Esophagus (tissue), 2 donors: ENCODE measurements at regions not wholly inside any gene's neighbourhood (a gene's known extent, or its start where the extent isn't known, plus 50 kb on each side); places are given as distances from the start of the nearest gene placed in this dataset.
"Not testable (repeated sequence)": the region's sequence is repeated elsewhere in the genome, so short reads cannot be mapped to it uniquely, and the experiment has no call there.

Experiments
- H3K27ac ChIP-seq, 2 donors: one replicate each; pipeline ENCODE4 v1.5.1; 2013; ENCODE audit warnings: low read depth in 2 of 2, mild to moderate bottlenecking in 2 of 2, inconsistent platforms in 1 of 2, low read length in 1 of 2, moderate library complexity in 1 of 2
- H3K27me3 ChIP-seq, 2 donors: one replicate each; pipeline ENCODE4 v1.6.1; 2013; ENCODE audit warnings: low read length in 2 of 2, control low read depth in 1 of 2, mild to moderate bottlenecking in 1 of 2; ENCODE audit not compliant: insufficient read depth in 2 of 2, control insufficient read depth in 1 of 2
- H3K36me3 ChIP-seq, 2 donors: one replicate each; pipeline ENCODE4 v1.6.1; 2013; ENCODE audit warnings: low read length in 1 of 2; ENCODE audit not compliant: control insufficient read depth in 2 of 2, insufficient read depth in 2 of 2
- H3K4me1 ChIP-seq, 2 donors: one replicate each; pipeline ENCODE4 v1.6.1; 2013; ENCODE audit warnings: low read length in 1 of 2; ENCODE audit not compliant: control insufficient read depth in 2 of 2, insufficient read depth in 2 of 2
- H3K4me3 ChIP-seq, 2 donors: one replicate each; pipeline ENCODE4 v1.5.1; 2013; ENCODE audit warnings: low read length in 2 of 2, mild to moderate bottlenecking in 2 of 2, low read depth in 1 of 2, moderate library complexity in 1 of 2
- H3K9me3 ChIP-seq, 2 donors: one replicate each; pipeline ENCODE4 v1.6.1; 2013; ENCODE audit warnings: mild to moderate bottlenecking in 2 of 2, low read depth in 1 of 2, low read length in 1 of 2, moderate library complexity in 1 of 2; ENCODE audit not compliant: control insufficient read depth in 2 of 2, insufficient read depth in 1 of 2
- WGBS, 2 donors: extraction: QIAGEN DNeasy Blood & Tissue Kit; methylation state at CpG; one replicate each; pipeline ENCODE4 v1.1.7; 2013; 5-methylcytosine and 5-hydroxymethylcytosine counted together
- donor health status: healthy with polysubstance abuse.
- donor health status: Bipolar disorder and iron deficiency.

DNA sequence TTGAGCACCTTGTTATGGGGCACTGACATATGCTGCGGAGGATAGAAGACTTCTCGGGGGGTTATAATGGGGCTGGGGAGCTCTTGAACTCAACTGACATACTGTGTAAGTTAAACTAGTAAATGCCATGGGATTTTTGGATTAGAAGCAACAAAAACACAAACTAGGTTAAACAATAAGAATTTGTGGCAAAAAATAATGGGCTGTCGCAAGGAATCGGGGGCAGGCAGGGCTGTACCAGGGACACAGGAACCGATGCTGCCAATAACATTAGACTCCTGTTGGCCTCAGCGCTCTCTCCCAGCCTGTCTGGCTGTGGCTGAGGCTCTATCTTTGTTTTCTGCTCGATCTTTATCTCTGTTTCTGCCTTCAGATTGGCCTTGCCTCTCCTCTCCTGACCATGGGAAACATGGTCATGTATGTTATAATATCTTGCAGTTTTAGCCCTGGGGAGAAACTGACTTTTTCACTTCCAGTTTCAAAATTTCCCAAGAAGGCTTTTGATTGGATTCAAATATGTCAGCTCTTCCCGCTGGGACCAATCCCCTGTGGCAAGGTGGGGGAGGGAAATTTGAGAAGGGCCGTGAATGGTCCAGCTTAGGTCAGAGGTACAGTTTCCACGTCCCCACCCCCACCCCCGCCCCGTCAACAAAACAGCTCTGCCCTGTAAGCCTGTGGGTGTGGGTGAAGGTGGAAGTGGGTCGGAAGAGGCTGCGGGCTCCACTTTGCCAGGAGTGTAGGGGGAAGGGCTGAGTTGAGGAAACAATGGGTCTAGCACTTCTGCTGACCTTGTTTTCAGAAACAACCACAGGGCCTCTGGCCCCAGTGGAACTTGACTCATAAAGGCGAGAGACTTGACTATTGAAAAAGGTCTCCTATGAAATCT is 161.1 kb upstream of the TBL1XR1 start:
- H3K36me3 ChIP-seq: no peaks in the 10 kb centered on the region
- 34 to 35% methylated on average over 15 of the region's 15 CpGs for WGBS, 2 donors
- H3K27me3 ChIP-seq: no peaks in the 10 kb centered on the region
- H3K4me1 ChIP-seq: peaks cover 5 to 13% of the 10 kb centered on the region in 2 donors
- no peaks in the 10 kb centered on the region for H3K9me3 ChIP-seq
- H3K27ac ChIP-seq: peak overlapping the region; percentile 93 to 95
- H3K4me3 ChIP-seq: no peak overlapping the region

GRCh38 chr3:177358977-177359592 is 161.8 kb upstream of the TBL1XR1 start:
- 36 to 42% methylated on average over 31 of the region's 31 CpGs for WGBS, 2 donors
- Histone ChIP-seq H3K4me3 (peak overlapping the region; percentile 34), H3K4me1 (peaks cover 5 to 13% of the 10 kb centered on the region in 2 donors)

DNA sequence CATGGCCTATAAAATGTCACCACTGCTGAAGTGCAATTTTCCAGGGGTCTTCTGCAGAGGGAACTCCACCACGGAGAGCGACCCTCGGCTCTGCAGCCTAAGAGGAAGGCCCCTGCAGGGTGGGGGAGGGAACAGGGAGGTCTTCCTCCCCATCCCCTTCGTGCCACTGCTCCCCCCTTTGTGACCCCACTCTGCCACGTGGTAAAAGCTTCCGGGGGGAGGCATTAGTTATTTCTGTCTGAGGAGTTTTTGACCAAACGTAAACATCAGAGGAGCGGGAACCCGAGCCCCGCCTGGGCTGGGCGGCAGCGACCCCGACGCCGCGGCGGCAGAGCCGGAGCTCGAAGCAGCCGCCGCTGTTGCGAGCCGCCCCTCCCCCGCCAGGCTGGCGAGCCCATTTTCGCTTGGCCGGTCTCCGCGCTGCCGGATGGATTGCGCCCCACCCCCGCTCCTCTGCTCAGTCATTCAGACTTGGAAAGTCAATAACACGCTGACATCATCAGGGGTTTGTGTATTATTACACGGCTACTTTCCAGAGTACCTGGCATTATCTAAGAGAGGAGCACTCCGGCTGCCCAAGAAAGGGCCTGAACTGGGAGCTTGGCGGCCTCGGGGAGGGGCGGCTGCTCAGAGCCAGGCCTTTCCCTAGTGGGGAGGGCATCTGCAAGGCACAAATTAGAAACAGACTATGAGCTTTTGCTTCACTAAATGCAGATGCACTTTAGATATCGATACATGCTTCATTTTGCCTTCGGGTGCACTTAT is 162.5 kb upstream of the TBL1XR1 start:
- Histone ChIP-seq H3K9me3 (no peaks in the 10 kb centered on the region), H3K4me3 (peak overlapping the region; percentile 34), H3K27ac (peak overlapping the region; percentile 95), H3K36me3 (no peaks in the 10 kb centered on the region), H3K4me1 (peaks cover 5 to 13% of the 10 kb centered on the region in 2 donors), H3K27me3 (no peaks in the 10 kb centered on the region)
- 1% methylated on average over 40 of the region's 40 CpGs for WGBS, 2 donors

More at GRCh38 chr3:177358977-177359592, 161.8 kb upstream of the TBL1XR1 start:
- Histone ChIP-seq H3K9me3 (no peaks in the 10 kb centered on the region), H3K27ac (peak overlapping the region; percentile 93 to 95), H3K36me3 (no peaks in the 10 kb centered on the region), H3K27me3 (no peaks in the 10 kb centered on the region)

DNA sequence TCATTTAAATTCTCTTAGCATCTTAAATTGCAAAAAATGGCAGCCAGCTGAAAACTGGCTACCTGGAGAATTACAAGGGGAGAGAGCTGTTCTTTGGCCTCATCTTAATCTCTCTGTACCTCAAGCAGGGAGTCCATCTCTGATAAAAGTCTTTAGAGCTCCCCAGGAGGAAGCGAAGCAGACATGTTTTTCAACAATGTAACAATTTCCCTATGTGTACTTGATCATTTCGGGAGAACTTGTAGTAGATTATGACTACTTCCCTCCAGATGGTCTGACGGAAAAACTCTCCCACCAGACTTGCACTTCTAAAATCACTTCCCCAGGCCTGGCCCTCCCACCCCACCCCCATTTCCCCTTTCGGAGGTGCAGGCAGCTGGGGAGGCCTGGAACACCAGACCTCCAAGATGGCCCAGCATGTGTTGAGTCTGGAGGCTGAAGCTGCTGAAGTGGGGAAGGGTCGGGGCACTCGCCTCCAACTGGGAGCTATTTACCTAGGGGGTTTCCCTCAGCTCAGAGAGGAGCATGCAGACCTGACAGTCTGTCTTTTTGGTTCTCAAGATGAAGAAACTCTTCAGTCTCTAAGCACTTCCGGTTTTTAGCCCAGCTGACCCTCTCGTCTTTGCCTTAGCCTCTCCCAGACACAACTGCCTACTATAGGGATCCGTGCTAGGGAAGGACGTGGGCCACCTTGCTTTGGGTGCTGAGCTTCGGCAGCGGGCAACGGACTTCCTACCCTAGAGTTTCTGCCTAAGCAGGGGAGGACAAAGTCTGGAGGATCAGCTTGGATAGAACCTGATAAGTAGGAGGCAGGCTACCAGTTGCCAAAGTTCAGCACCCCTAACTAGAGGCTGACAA is 164.0 kb upstream of the TBL1XR1 start:
- H3K4me1 ChIP-seq: peaks cover 5 to 13% of the 10 kb centered on the region in 2 donors
- peak overlapping the region; percentile 27 to 47 for H3K27ac ChIP-seq
- WGBS, 2 donors: 74 to 86% methylated on average over 13 of the region's 13 CpGs
- H3K27me3 ChIP-seq: no peaks in the 10 kb centered on the region
- no peak overlapping the region for H3K4me3 ChIP-seq
- H3K36me3 ChIP-seq: no peaks in the 10 kb centered on the region
- H3K9me3 ChIP-seq: no peaks in the 10 kb centered on the region

- no peak overlapping the region for H3K4me3 ChIP-seq
- peaks cover 5 to 13% of the 10 kb centered on the region in 2 donors for H3K4me1 ChIP-seq
- no peak overlapping the region for H3K27ac ChIP-seq
- H3K9me3 ChIP-seq: no peaks in the 10 kb centered on the region
- no peaks in the 10 kb centered on the region for H3K36me3 ChIP-seq
- H3K27me3 ChIP-seq: no peaks in the 10 kb centered on the region
- WGBS, 2 donors: 35 to 62% methylated on average over 2 of the region's 2 CpGs
Measured at GRCh38 chr3:177362626-177363025, 165.3 kb upstream of the TBL1XR1 start.

GRCh38 chr3:177364236-177364635 is 167.0 kb upstream of the TBL1XR1 start:
- Histone ChIP-seq H3K36me3 (no peaks in the 10 kb centered on the region), H3K4me3 (no peak overlapping the region), H3K4me1 (peaks cover under 1 to 6% of the 10 kb centered on the region in 2 donors), H3K27me3 (no peaks in the 10 kb centered on the region), H3K9me3 (no peaks in the 10 kb centered on the region), H3K27ac (no peak overlapping the region)
- 96 to 97% methylated on average over 4 of the region's 4 CpGs for WGBS, 2 donors

DNA sequence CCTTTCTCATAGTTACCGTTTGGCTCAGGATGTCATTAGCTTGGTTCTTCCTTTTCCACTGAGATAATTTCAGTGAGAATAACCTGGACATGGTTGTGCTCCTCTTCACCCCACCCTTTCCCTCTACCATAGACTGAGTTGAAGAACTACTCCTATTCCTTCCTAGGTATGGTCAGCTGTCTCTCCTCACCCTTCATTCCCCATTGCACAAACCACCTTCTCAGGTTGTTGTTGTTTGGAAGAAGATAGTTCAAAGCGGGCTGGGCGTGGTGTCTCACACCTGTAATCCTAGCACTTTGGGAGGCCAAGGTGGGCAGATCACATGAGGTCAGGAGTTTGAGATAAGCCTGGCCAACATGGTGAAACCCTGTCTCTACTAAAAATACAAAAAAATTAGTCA is 168.0 kb upstream of the TBL1XR1 start:
- not testable (repeated sequence) for H3K36me3 ChIP-seq, H3K9me3 ChIP-seq, H3K4me1 ChIP-seq, H3K4me3 ChIP-seq, H3K27ac ChIP-seq, H3K27me3 ChIP-seq
- WGBS, 2 donors: 96% methylated on average over 3 of the region's 3 CpGs

GRCh38 chr3:177367788-177368187 is 170.5 kb upstream of the TBL1XR1 start:
- no peaks in the 10 kb centered on the region for H3K36me3 ChIP-seq
- H3K9me3 ChIP-seq: no peaks in the 10 kb centered on the region
- H3K27me3 ChIP-seq: no peaks in the 10 kb centered on the region
- H3K27ac ChIP-seq: no peak overlapping the region
- 88 to 90% methylated on average over 8 of the region's 8 CpGs for WGBS, 2 donors
- H3K4me1 ChIP-seq: no peaks in the 10 kb centered on the region
- no peak overlapping the region for H3K4me3 ChIP-seq
